ENCODE measurements at regions not wholly inside any gene's neighbourhood (a gene's known extent, or its start where the extent isn't known, plus 50 kb on each side); places are given as distances from the start of the nearest gene placed in this dataset.

DNA sequence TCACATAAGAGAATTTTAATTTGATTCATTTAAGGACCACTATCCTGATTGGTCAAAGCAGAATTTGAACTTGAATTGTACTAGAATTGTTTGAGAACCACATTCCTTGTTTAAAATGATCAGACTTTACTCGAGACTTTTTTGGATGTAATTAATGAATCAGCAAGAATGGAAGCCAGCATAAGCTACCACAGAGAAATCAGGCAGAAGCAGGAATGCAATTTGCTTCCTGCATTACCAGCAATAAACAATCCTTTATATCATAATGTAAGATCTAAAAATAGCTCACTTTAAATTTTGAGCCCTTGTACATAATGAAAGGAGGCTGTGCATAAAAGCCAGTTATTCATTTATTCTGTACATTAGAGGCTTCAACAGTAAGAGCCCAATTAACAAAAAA, 119.8 kb upstream of the BACE2 start:
- DNase-seq: no peak
- H3K27me3 ChIP-seq: no peaks in the 10 kb centered on the region
- no peaks in the 10 kb centered on the region for H3K36me3 ChIP-seq
- TF ChIP-seq CTCF (IDR thresholded peaks at IDR 0.05; ENCODE audit: low read depth, low read length): no peak
- H3K4me3 ChIP-seq (ENCODE audit: low read depth, low read length): no peak overlapping the region
- no peaks in the 10 kb centered on the region for H3K4me1 ChIP-seq
- peaks cover 4% of the 10 kb centered on the region for H3K9me3 ChIP-seq

DNA sequence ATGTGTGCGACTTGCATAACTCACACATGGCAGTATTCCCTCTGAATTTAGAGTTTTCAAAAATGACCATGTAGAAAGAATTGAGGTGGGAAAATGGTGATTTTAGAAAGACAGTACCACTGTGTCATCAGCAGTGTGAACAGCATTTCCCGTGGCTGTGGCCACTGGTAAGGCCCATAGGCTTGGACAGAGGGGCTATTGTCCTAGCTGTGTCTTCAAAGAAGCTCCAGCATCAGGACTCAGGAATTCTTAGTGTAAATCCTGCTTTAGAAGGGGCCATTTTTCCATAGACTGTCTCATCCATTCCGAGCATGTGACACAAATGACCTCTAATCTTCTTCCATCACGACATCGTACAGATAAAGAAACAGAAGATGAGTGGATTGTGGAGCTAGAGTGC, 119.3 kb upstream of the BACE2 start:
- TF ChIP-seq CTCF (IDR thresholded peaks at IDR 0.05; ENCODE audit: low read depth, low read length): no peak
- Histone ChIP-seq H3K4me1 (no peaks in the 10 kb centered on the region), H3K27me3 (no peaks in the 10 kb centered on the region), H3K4me3 (ENCODE audit: low read depth, low read length) (no peak overlapping the region), H3K9me3 (peaks cover 4% of the 10 kb centered on the region), H3K36me3 (no peaks in the 10 kb centered on the region)
- no peak for DNase-seq

- H3K4me3 ChIP-seq (ENCODE audit: low read depth, low read length): no peak overlapping the region
- no peak for DNase-seq
- H3K4me1 ChIP-seq: no peaks in the 10 kb centered on the region
These were observed 115.0 kb upstream of the BACE2 start for GRCh38 chr21:41052820-41053555.

DNA sequence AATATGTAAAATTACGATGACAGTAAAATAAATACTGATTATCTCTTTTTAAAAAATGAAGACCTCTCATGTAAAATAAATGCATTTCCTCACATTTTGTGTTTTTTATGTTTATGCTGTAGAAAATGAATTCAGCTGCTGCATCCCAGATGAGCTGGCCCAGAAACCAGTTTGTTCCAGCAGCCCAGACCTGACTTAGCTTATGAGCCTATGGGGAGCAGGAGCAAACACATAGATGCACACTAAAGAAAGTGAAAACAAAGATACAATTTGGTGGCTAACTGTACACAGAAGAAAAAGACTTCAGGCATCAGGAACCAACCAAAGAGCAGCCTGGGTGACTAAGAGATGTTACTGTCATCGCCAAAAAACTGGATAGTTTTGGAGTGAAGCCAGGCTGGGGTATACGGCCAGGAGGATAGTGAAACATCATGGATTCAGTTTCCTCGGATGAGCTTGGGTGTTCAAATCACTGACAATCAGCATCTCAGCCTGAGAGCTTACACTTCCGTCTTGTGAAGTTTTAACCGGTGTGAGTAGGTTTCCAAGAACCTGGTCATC, 113.9 kb upstream of the BACE2 start:
- H3K27me3 ChIP-seq: no peaks in the 10 kb centered on the region
- no peak for TF ChIP-seq CTCF (IDR thresholded peaks at IDR 0.05; ENCODE audit: low read depth, low read length)
- no peaks in the 10 kb centered on the region for H3K4me1 ChIP-seq
- no peak overlapping the region for H3K4me3 ChIP-seq (ENCODE audit: low read depth, low read length)
- no peak for DNase-seq
- H3K9me3 ChIP-seq: peaks cover 4% of the 10 kb centered on the region
- no peaks in the 10 kb centered on the region for H3K36me3 ChIP-seq

More at GRCh38 chr21:41052820-41053555, 115.0 kb upstream of the BACE2 start:
- no peak for TF ChIP-seq CTCF (IDR thresholded peaks at IDR 0.05; ENCODE audit: low read depth, low read length)
- Histone ChIP-seq H3K27me3 (no peaks in the 10 kb centered on the region), H3K9me3 (peaks cover 4% of the 10 kb centered on the region), H3K36me3 (no peaks in the 10 kb centered on the region)

DNA sequence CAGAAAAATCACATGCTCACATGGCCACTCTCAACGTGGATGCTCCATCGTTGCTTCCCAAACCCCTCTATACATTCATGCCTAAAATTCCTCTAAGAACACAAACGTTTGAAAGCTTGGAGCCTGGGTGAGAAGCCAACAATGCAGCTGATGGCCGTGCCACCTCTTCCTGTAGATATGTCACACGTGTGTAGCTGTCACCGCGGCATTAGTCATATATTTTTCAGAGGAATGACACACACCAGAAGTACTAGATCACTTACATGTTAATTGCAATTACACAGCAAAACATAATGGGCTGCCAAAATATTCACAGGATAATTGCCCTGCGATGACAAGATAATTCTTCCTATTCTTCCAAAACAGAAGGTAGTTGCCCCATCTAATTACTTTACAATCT, 112.7 kb upstream of the BACE2 start:
- TF ChIP-seq CTCF (IDR thresholded peaks at IDR 0.05; ENCODE audit: low read depth, low read length): no peak
- H3K4me1 ChIP-seq: no peaks in the 10 kb centered on the region
- H3K9me3 ChIP-seq: peaks cover 4% of the 10 kb centered on the region
- no peaks in the 10 kb centered on the region for H3K27me3 ChIP-seq
- no peak for DNase-seq
- no peaks in the 10 kb centered on the region for H3K36me3 ChIP-seq
- H3K4me3 ChIP-seq (ENCODE audit: low read depth, low read length): no peak overlapping the region

DNA sequence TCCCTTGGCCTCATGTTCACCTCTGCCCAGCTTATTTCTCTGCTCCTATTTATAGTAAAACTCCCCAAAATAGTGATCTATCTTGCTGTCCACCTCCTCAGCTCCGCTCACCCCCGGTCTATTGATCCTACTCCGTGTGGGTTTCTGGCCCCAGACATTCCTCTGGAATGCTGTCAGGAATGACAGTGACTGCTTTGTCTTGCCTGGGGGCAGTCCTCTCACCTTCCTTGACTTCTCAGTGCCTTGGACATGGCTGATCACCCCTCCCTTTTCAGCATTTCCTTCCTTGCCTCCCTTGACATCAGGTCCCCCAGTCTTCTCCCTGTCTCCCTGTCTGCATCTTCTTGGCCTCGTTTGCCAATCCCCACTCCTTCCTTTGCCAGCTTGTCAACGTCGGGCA, 108.1 kb upstream of the BACE2 start:
- H3K4me3 ChIP-seq (ENCODE audit: low read depth, low read length): no peak overlapping the region
- H3K36me3 ChIP-seq: no peaks in the 10 kb centered on the region
- no peak for DNase-seq
- H3K9me3 ChIP-seq: no peaks in the 10 kb centered on the region; the same call in 1 of the 2 replicates
- no peak for TF ChIP-seq CTCF (IDR thresholded peaks at IDR 0.05; ENCODE audit: low read depth, low read length)
- H3K4me1 ChIP-seq: no peaks in the 10 kb centered on the region
- no peaks in the 10 kb centered on the region for H3K27me3 ChIP-seq
